IMR-90 (cell line): ENCODE measurements at regions not wholly inside any gene's neighbourhood (a gene's known extent, or its start where the extent isn't known, plus 50 kb on each side); places are given as distances from the start of the nearest gene placed in this dataset.

Experiments
- ATAC-seq: fragments of 200-7000 bp; cut with Tn5 transposase; 2 replicates; pipeline ENCODE4 v1.9.1; 2020; ENCODE audit warnings: low read depth, mild to moderate bottlenecking, moderate library complexity
- BruUV-seq: library from RNA; stranded (reverse); fragments of 400-500 nt; replicated peaks from 2 replicates; lab custom pipeline; 2021; lab: Mats Ljungman, UMichigan
- CTCF ChIA-PET: fragments of 300-600 bp; formaldehyde crosslinking; extraction: SDS; loops from one replicate; lab custom pipeline; 2021; ENCODE audit warnings: antibody characterized with exemption; lab: Yijun Ruan, JAX
- POLR2A ChIA-PET: fragments of 300-600 bp; sonication (Branson Sonifier 250); formaldehyde crosslinking; loops from one replicate; lab custom pipeline; 2022; ENCODE audit warnings: antibody characterized with exemption; ENCODE audit not compliant: unreplicated experiment; lab: Charles Lee
- DNase-seq: peaks from one replicate; pipeline ENCODE4 v3.0.0; 2013
- H2AFZ ChIP-seq: replicated peaks from 2 replicates; pipeline ENCODE3; 2013; ENCODE audit warnings: low read length, mild to moderate bottlenecking; ENCODE audit not compliant: poor library complexity
- H2AK5ac ChIP-seq: 2 replicates; pipeline ENCODE4 v1.6.1; 2013; ENCODE audit warnings: low read depth, low read length, inconsistent platforms
- H2AK9ac ChIP-seq: replicated peaks from 2 replicates; pipeline ENCODE3; 2013; ENCODE audit warnings: mild to moderate bottlenecking, low read depth, low read length, moderate library complexity; ENCODE audit not compliant: poor library complexity
- H2BK120ac ChIP-seq: 2 replicates; pipeline ENCODE4 v1.6.1; 2013; ENCODE audit warnings: low read depth, low read length, inconsistent platforms
- H2BK15ac ChIP-seq: 3 replicates; pipeline ENCODE4 v1.6.1; 2013; ENCODE audit warnings: low read depth, low read length, inconsistent platforms
- H2BK20ac ChIP-seq: 2 replicates; pipeline ENCODE4 v1.6.1; 2013; ENCODE audit warnings: low read depth, mild to moderate bottlenecking, inconsistent platforms, low read length, moderate library complexity
- H2BK5ac ChIP-seq: 2 replicates; pipeline ENCODE4 v1.6.1; 2013; ENCODE audit warnings: mild to moderate bottlenecking, low read depth, low read length, inconsistent platforms; ENCODE audit not compliant: poor library complexity, severe bottlenecking
- H3K14ac ChIP-seq: replicated peaks from 2 replicates; pipeline ENCODE4 v1.6.1; 2013; ENCODE audit warnings: low read depth, low read length, inconsistent platforms
- H3K18ac ChIP-seq: 2 replicates; pipeline ENCODE4 v1.6.1; 2013; ENCODE audit warnings: low read depth, low read length, control low read depth
- H3K23ac ChIP-seq: 2 replicates; pipeline ENCODE4 v1.6.1; 2013; ENCODE audit warnings: low read depth, low read length, inconsistent platforms
- H3K27ac ChIP-seq: 2 replicates; pipeline ENCODE4 v1.5.1; 2013; ENCODE audit warnings: mild to moderate bottlenecking, control low read depth, low read length; ENCODE audit not compliant: insufficient read depth
- H3K27me3 ChIP-seq: 2 replicates; pipeline ENCODE4 v1.6.1; 2013; ENCODE audit warnings: low read length; ENCODE audit not compliant: control insufficient read depth, insufficient read depth
- H3K36me3 ChIP-seq: 2 replicates; pipeline ENCODE4 v1.6.1; 2013; ENCODE audit warnings: low read length, mixed read lengths; ENCODE audit not compliant: control insufficient read depth, insufficient read depth
- H3K4ac ChIP-seq: 2 replicates; pipeline ENCODE4 v1.6.1; 2013; ENCODE audit warnings: low read depth, low read length, inconsistent platforms
- H3K4me1 ChIP-seq: 2 replicates; pipeline ENCODE4 v1.6.1; 2013; ENCODE audit warnings: low read length, mixed read lengths; ENCODE audit not compliant: control insufficient read depth, insufficient read depth
- H3K4me2 ChIP-seq: 2 replicates; pipeline ENCODE4 v1.6.1; 2013; ENCODE audit warnings: low read depth, mild to moderate bottlenecking, control low read depth, low read length, moderate library complexity
- H3K4me3 ChIP-seq: 2 replicates; pipeline ENCODE4 v1.5.1; 2013; ENCODE audit warnings: low read depth, mild to moderate bottlenecking, control low read depth, low read length, moderate library complexity; ENCODE audit not compliant: insufficient read depth
- H3K56ac ChIP-seq: 2 replicates; pipeline ENCODE4 v1.6.1; 2013; ENCODE audit warnings: low read length, inconsistent platforms; ENCODE audit not compliant: insufficient read depth; ENCODE audit errors: extremely low read depth
- H3K79me1 ChIP-seq, 2 experiments: 2 replicates each; pipeline ENCODE4 v1.6.1; 2013; ENCODE audit warnings: low read length in 2 of 2, inconsistent platforms in 1 of 2, low read depth in 1 of 2
- H3K9ac ChIP-seq: 2 replicates; pipeline ENCODE4 v1.6.1; 2013; ENCODE audit warnings: low read depth, low read length, control low read depth
- H3K9me1 ChIP-seq: 2 replicates; pipeline ENCODE4 v1.6.1; 2013; ENCODE audit warnings: low read length, inconsistent platforms; ENCODE audit not compliant: insufficient read depth
- H3K9me3 ChIP-seq: 2 replicates; pipeline ENCODE4 v1.6.1; 2013; ENCODE audit warnings: low read length; ENCODE audit not compliant: control insufficient read depth, insufficient read depth
- H4K20me1 ChIP-seq: 2 replicates; pipeline ENCODE4 v1.6.1; 2013; ENCODE audit warnings: low read length, inconsistent platforms; ENCODE audit not compliant: insufficient read depth
- H4K5ac ChIP-seq: 2 replicates; pipeline ENCODE4 v1.6.1; 2013; ENCODE audit warnings: mild to moderate bottlenecking, low read depth, low read length, control low read depth
- H4K8ac ChIP-seq, 2 experiments: 2 replicates each; pipeline ENCODE4 v1.6.1; 2013; ENCODE audit warnings: low read depth in 2 of 2, low read length in 2 of 2, control low read depth in 1 of 2, inconsistent platforms in 1 of 2
- H4K91ac ChIP-seq: 2 replicates; pipeline ENCODE4 v1.6.1; 2013; ENCODE audit warnings: low read depth, low read length, inconsistent platforms; ENCODE audit not compliant: insufficient read depth
- BHLHE40 ChIP-seq: fragments of 150-350 bp; IDR thresholded peaks from 2 replicates; pipeline ENCODE4 v1.6.1; 2016; ENCODE audit warnings: mild to moderate bottlenecking, low read depth, low read length
- CEBPB ChIP-seq: IDR thresholded peaks from 2 replicates; pipeline ENCODE4 v1.6.1; 2012; ENCODE audit warnings: low read depth, low read length, improper control_type of control experiment
- CHD1 ChIP-seq: IDR thresholded peaks from 2 replicates; pipeline ENCODE4 v1.6.1; 2012; ENCODE audit warnings: low read depth, low read length, improper control_type of control experiment
- CTCF ChIP-seq: conservative IDR thresholded peaks from 2 replicates; pipeline ENCODE4 v1.5.1; 2012; ENCODE audit warnings: mild to moderate bottlenecking, low read depth, low read length, improper control_type of control experiment
- ELK1 ChIP-seq: fragments of 150-350 bp; IDR thresholded peaks from 2 replicates; pipeline ENCODE4 v1.6.1; 2016; ENCODE audit warnings: low read depth, mild to moderate bottlenecking, low read length, moderate library complexity, borderline replicate concordance
- MAZ ChIP-seq: IDR thresholded peaks from 2 replicates; pipeline ENCODE4 v1.6.1; 2012; ENCODE audit warnings: low read depth, mild to moderate bottlenecking, low read length, improper control_type of control experiment, moderate library complexity, borderline replicate concordance
- MXI1 ChIP-seq: IDR thresholded peaks from 2 replicates; pipeline ENCODE4 v1.6.1; 2012; ENCODE audit warnings: low read depth, mild to moderate bottlenecking, low read length, moderate library complexity, borderline replicate concordance
- RAD21 ChIP-seq: IDR thresholded peaks from 2 replicates; pipeline ENCODE4 v1.6.1; 2012; ENCODE audit warnings: low read length, improper control_type of control experiment
- SMC3 ChIP-seq: fragments of 150-350 bp; IDR thresholded peaks from 2 replicates; pipeline ENCODE4 v1.6.1; 2016; ENCODE audit warnings: low read depth, mild to moderate bottlenecking, antibody characterized with exemption, low read length, moderate library complexity
- WGBS, 2 experiments: methylation state at CpG; one replicate each; pipeline versions ENCODE4 v1.1.5 to v1.1.7; 2013; ENCODE audit warnings: missing lambda C conversion rate in 2 of 2; ENCODE audit not compliant: insufficient read length in 1 of 2; ENCODE audit errors: extremely low coverage in 2 of 2; 5-methylcytosine and 5-hydroxymethylcytosine counted together
- dilution Hi-C: fragments of 300-500 bp; cut with HindIII; formaldehyde crosslinking; loops from one replicate; pipeline ENCODE4 v1.14.3; 2018; ENCODE audit warnings: low sequenced_read_pairs; ENCODE audit not compliant: unreplicated experiment
- in situ Hi-C: fragments of 300-500 bp; cut with MboI; formaldehyde crosslinking; loops from 3 replicates; pipeline ENCODE4 v1.14.3; 2019; ENCODE audit warnings: low sequenced_read_pairs, inconsistent platforms, mixed read lengths
- intact Hi-C: fragments of 100-400 bp; cut with micrococcal nuclease; formaldehyde crosslinking; loops from 2 replicates; pipeline ENCODE4 v1.10.0; 2022

- no peak overlapping the region for H3K4me3 ChIP-seq
- no peaks in the 10 kb centered on the region for H3K9me1 ChIP-seq
- no peak overlapping the region for H3K27ac ChIP-seq
- no peak for DNase-seq
- in situ Hi-C loops: no loop called here
- H3K23ac ChIP-seq: no peak overlapping the region
- H3K27me3 ChIP-seq: no peaks in the 10 kb centered on the region
- no peak overlapping the region for H2BK120ac ChIP-seq
- no peaks in the 10 kb centered on the region for H3K79me1 ChIP-seq
- H3K9me3 ChIP-seq: peaks cover 27% of the 10 kb centered on the region
- H4K5ac ChIP-seq: no peak overlapping the region
- CTCF ChIA-PET: no interaction called here
- H2BK20ac ChIP-seq: no peak overlapping the region
- H2AK5ac ChIP-seq: no peak overlapping the region
- H3K4me2 ChIP-seq: no peak overlapping the region
- no peak for TF ChIP-seq ELK1
- no peak for TF ChIP-seq BHLHE40
- no peak for TF ChIP-seq RAD21
- TF ChIP-seq CTCF: no peak
- no peak for TF ChIP-seq SMC3
- TF ChIP-seq MXI1: no peak
- no peak for TF ChIP-seq CEBPB
- no peak for TF ChIP-seq CHD1
- TF ChIP-seq MAZ: no peak
- H2BK15ac ChIP-seq: no peak overlapping the region
- intact Hi-C loops: no loop called here
- WGBS, 2 experiments: 0% methylated on average over 1 of the region's 9 CpGs; no CpG with 5 or more reads in 1 of the 2 experiments
- H2AK9ac ChIP-seq: no peak overlapping the region
- dilution Hi-C loops: no loop called here
- no peak overlapping the region for H3K9ac ChIP-seq
- ATAC-seq: no peak
- H2AFZ ChIP-seq: no peak overlapping the region
- H3K4ac ChIP-seq: no peak overlapping the region
- no peak overlapping the region for H4K8ac ChIP-seq
- H3K36me3 ChIP-seq: no peaks in the 10 kb centered on the region
- no peaks in the 10 kb centered on the region for H3K4me1 ChIP-seq
- no peaks in the 10 kb centered on the region for H4K20me1 ChIP-seq
- H3K14ac ChIP-seq: no peak overlapping the region
- no TSS peak for BruUV-seq
- no peak overlapping the region for H3K18ac ChIP-seq
- H2BK5ac ChIP-seq: no peak overlapping the region
- POLR2A ChIA-PET: no interaction called here
- H4K91ac ChIP-seq: no peak overlapping the region
- no peak overlapping the region for H3K56ac ChIP-seq
These were observed 230.3 kb downstream of the C1orf94 start for GRCh38 chr1:34406833-34407539.
